HG03460 (cell line): ENCODE measurements at regions not wholly inside any gene's neighbourhood (a gene's known extent, or its start where the extent isn't known, plus 50 kb on each side); places are given as distances from the start of the nearest gene placed in this dataset.
"Not testable (repeated sequence)": the region's sequence is repeated elsewhere in the genome, so short reads cannot be mapped to it uniquely, and the experiment has no call there.

ENCODE experiments used
- ATAC-seq: cut with Tn5 transposase; IDR thresholded peaks from one replicate; pipeline ENCODE4 v1.9.1; 2021; ENCODE audit not compliant: unreplicated experiment

GRCh38 chr9:40939201-40939887, 189.1 kb downstream of the FOXD4L6 start:
- ATAC-seq = not testable (repeated sequence)

GRCh38 chr9:40935336-40935735, 193.1 kb downstream of the FOXD4L6 start:
- ATAC-seq = no peak

GRCh38 chr9:40934480-40934879, 194.0 kb downstream of the FOXD4L6 start:
- not testable (repeated sequence) for ATAC-seq

- not testable (repeated sequence) for ATAC-seq
These were observed 198.1 kb downstream of the FOXD4L6 start for GRCh38 chr9:40930426-40930825.

GRCh38 chr9:40929488-40929845, 199.0 kb downstream of the FOXD4L6 start:
- not testable (repeated sequence) for ATAC-seq

- ATAC-seq = no peak
These were observed 199.5 kb downstream of the FOXD4L6 start for GRCh38 chr9:40928803-40929487.

GRCh38 chr9:40927851-40928802, 200.4 kb downstream of the FOXD4L6 start:
- ATAC-seq = no peak

- no peak for ATAC-seq
These were observed 201.2 kb downstream of the FOXD4L6 start for GRCh38 chr9:40927260-40927631.

GRCh38 chr9:40926404-40927259, 201.8 kb downstream of the FOXD4L6 start:
- no peak for ATAC-seq

GRCh38 chr9:40925149-40925548, 203.3 kb downstream of the FOXD4L6 start:
- no peak for ATAC-seq

- not testable (repeated sequence) for ATAC-seq
These were observed 212.1 kb downstream of the FOXD4L6 start for GRCh38 chr9:40916399-40916783.

GRCh38 chr9:40915660-40916398, 212.7 kb downstream of the FOXD4L6 start:
- ATAC-seq = not testable (repeated sequence)

- ATAC-seq = no peak
These were observed 213.5 kb downstream of the FOXD4L6 start for GRCh38 chr9:40914772-40915659.

- ATAC-seq = no peak
These were observed 214.4 kb downstream of the FOXD4L6 start for GRCh38 chr9:40913928-40914673.

GRCh38 chr9:40913096-40913719, 215.3 kb downstream of the FOXD4L6 start:
- no peak for ATAC-seq

GRCh38 chr9:40912679-40913078, 215.8 kb downstream of the FOXD4L6 start:
- ATAC-seq = not testable (repeated sequence)

- no peak for ATAC-seq
These were observed 216.8 kb downstream of the FOXD4L6 start for GRCh38 chr9:40911647-40912046.

GRCh38 chr9:40910995-40911394, 217.5 kb downstream of the FOXD4L6 start:
- not testable (repeated sequence) for ATAC-seq
